Progenitor cell of endocrine pancreas (in vitro differentiated cells): ENCODE measurements at regions not wholly inside any gene's neighbourhood (a gene's known extent, or its start where the extent isn't known, plus 50 kb on each side); places are given as distances from the start of the nearest gene placed in this dataset.
"Not testable (repeated sequence)": the region's sequence is repeated elsewhere in the genome, so short reads cannot be mapped to it uniquely, and the experiment has no call there.

Experiments used
- DNase-seq: peaks from one replicate; pipeline ENCODE4 v3.0.0; 2021; ENCODE audit warnings: low spot score; ENCODE audit not compliant: unreplicated experiment
- H3K27ac Mint-ChIP-seq: 2 replicates; pipeline ENCODE4 v1.8.0; 2021; ENCODE audit warnings: mild to moderate bottlenecking, moderate library complexity, mixed read lengths
- H3K27me3 Mint-ChIP-seq: 2 replicates; pipeline ENCODE4 v1.8.0; 2021; ENCODE audit warnings: mixed read lengths
- H3K36me3 Mint-ChIP-seq: 2 replicates; pipeline ENCODE4 v1.8.0; 2022; ENCODE audit warnings: mixed read lengths; ENCODE audit not compliant: insufficient read depth
- H3K4me1 Mint-ChIP-seq: 2 replicates; pipeline ENCODE4 v1.8.0; 2021; ENCODE audit warnings: low read depth, mixed read lengths
- H3K4me3 Mint-ChIP-seq: 2 replicates; pipeline ENCODE4 v1.8.0; 2021; ENCODE audit warnings: low read depth, mild to moderate bottlenecking, moderate library complexity, mixed read lengths
- H3K9me3 Mint-ChIP-seq: 2 replicates; pipeline ENCODE4 v1.8.0; 2021; ENCODE audit warnings: low read depth, mixed read lengths
- TF ChIP-seq, protein P1 (sequence below): fragments of 200-600 bp; sonication (generic); IDR thresholded peaks from one replicate; pipeline ENCODE4 v1.5.0; 2021; ENCODE audit warnings: antibody characterized with exemption, mild to moderate bottlenecking; ENCODE audit not compliant: unreplicated experiment

DNA sequence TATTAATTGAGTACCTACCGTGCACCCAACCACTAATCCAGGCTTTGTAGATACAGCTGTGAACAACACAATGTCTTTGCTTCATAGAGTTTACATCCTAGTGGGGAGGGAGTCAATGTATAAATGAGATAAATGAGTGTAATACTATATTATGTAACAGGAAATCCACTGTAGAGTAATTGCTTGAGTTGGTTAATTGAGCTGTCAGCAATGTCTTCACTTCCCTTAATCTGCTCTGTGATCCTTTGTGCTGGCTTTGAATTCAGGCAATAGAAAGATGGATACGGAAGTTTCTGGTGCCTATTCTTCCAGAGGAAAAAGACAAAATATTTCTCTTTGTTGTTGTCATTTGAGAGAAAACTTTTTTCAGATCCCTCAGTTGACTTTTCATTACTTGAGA, 104.0 kb upstream of the SLC16A7 start:
- Mint-ChIP-seq H3K27ac (no peak overlapping the region), H3K36me3 (no peaks in the 10 kb centered on the region)

DNA sequence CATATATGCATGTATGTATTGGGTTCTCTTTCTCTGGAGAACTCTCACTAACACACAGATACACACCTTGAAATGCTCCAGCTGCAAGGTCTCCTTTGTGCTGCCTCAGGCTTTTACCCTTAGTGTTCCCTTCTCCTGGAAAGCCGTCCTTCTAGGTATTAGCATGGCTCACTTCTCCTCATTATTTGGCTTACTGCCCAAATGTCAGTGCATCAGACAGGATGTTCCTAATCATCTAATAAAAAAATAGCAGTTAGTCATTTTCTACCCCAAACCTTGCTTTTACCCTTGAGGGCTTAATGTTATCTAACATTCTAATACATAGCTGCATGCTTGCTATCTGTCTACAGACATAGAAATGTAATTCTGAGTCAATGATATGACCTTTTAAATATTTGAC, 109.0 kb upstream of the SLC16A7 start:
- Mint-ChIP-seq H3K36me3 (no peaks in the 10 kb centered on the region), H3K4me3 (no peak overlapping the region), H3K27me3 (no peaks in the 10 kb centered on the region), H3K27ac (no peak overlapping the region), H3K4me1 (no peaks in the 10 kb centered on the region), H3K9me3 (peaks cover 3% of the 10 kb centered on the region)
- DNase-seq: no peak
- TF ChIP-seq, protein P1, sequence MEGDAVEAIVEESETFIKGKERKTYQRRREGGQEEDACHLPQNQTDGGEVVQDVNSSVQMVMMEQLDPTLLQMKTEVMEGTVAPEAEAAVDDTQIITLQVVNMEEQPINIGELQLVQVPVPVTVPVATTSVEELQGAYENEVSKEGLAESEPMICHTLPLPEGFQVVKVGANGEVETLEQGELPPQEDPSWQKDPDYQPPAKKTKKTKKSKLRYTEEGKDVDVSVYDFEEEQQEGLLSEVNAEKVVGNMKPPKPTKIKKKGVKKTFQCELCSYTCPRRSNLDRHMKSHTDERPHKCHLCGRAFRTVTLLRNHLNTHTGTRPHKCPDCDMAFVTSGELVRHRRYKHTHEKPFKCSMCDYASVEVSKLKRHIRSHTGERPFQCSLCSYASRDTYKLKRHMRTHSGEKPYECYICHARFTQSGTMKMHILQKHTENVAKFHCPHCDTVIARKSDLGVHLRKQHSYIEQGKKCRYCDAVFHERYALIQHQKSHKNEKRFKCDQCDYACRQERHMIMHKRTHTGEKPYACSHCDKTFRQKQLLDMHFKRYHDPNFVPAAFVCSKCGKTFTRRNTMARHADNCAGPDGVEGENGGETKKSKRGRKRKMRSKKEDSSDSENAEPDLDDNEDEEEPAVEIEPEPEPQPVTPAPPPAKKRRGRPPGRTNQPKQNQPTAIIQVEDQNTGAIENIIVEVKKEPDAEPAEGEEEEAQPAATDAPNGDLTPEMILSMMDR: no peak

More for the DNA sequence above, 104.0 kb upstream of the SLC16A7 start:
- Mint-ChIP-seq H3K4me3 (no peak overlapping the region), H3K4me1 (no peaks in the 10 kb centered on the region), H3K27me3 (no peaks in the 10 kb centered on the region), H3K9me3 (no peaks in the 10 kb centered on the region)
- TF ChIP-seq, protein P1: no peak
- DNase-seq: no peak

DNA sequence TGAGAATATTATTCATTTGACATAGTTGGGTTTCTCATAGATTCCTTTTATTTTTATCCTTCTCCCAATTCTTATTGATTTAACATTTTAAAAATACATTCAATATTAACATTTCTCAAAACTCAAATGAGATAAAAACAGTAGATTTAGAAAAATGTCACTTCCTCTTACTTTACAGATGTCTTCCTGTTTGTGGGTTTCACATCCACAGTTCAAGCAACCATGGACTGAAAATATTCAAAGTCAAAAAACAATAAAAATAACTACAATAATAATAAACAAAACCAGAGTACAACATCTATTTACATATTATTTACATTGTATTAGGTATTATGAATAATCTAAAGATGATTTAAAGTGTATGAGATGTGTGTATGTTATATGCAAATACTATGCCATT, 111.3 kb upstream of the SLC16A7 start:
- TF ChIP-seq, protein P1: no peak
- Mint-ChIP-seq H3K4me3 (no peak overlapping the region), H3K27me3 (no peaks in the 10 kb centered on the region), H3K4me1 (no peaks in the 10 kb centered on the region), H3K9me3 (peaks cover 3% of the 10 kb centered on the region), H3K27ac (no peak overlapping the region), H3K36me3 (no peaks in the 10 kb centered on the region)
- no peak for DNase-seq

- H3K9me3 Mint-ChIP-seq: peaks cover 12% of the 10 kb centered on the region
- not testable (repeated sequence) for H3K27ac Mint-ChIP-seq, H3K27me3 Mint-ChIP-seq, DNase-seq, H3K4me3 Mint-ChIP-seq, H3K36me3 Mint-ChIP-seq, H3K4me1 Mint-ChIP-seq
These were observed 121.6 kb upstream of the SLC16A7 start for GRCh38 chr12:59474236-59474635.

DNA sequence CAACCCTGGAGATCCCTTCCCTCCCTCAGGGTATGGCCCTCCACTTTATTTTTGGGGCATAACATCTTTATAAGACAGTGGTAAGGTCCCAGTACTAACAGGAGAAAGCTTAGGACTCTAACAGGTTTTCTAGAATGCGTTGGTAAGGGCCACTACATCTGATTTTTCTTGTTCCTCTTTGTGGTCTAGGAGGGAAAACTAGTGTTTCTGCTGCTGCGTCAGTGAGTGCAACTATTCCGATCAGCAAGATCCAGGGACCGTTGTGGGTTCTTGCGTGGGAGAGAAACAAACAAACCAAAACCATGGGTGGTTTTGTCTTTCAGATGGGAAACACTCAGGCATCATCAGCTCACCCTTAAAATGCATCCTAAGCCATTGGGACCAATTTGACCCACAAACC, 123.6 kb upstream of the SLC16A7 start:
- H3K36me3 Mint-ChIP-seq: no peaks in the 10 kb centered on the region
- peaks cover 12% of the 10 kb centered on the region for H3K9me3 Mint-ChIP-seq
- no peak for DNase-seq
- H3K4me3 Mint-ChIP-seq: no peak overlapping the region
- H3K27ac Mint-ChIP-seq: no peak overlapping the region
- TF ChIP-seq, protein P1: no peak
- no peaks in the 10 kb centered on the region for H3K4me1 Mint-ChIP-seq
- H3K27me3 Mint-ChIP-seq: no peaks in the 10 kb centered on the region

DNA sequence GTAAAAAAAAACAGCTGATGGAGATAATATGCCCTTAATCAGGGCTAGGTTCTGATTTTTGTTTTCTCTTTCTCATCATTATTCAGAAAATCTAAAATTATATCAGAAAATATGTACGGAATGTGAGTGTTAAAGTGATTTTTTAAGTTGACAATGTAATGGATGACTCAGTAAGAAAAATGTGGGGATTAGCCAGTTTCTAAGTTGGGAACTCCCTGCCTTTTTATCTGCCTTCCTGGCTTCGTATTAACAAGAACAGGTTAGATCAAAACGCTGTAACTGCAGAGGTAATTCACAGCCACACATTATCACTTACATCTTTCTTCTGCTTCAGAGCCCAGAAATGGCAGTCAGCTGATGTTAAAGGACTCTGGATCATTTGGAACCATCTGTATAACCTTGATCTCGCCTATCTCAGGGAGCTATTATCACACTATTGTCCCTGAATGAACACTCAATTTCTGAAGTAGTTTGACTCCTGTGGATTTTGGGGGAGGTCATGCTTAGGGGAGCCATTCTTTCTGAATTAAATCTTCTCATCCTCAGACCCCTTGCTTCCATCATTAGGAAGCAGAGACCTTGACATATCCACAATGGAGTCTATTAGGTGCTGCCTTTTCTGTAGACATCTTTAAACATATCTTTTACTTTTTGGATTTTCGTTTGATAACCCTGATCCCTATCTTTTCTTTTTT, 135.7 kb upstream of the SLC16A7 start:
- H3K4me3 Mint-ChIP-seq: no peak overlapping the region
- TF ChIP-seq, protein P1: no peak
- H3K9me3 Mint-ChIP-seq: peaks cover 5% of the 10 kb centered on the region
- DNase-seq: no peak
- peaks cover 1% of the 10 kb centered on the region for H3K4me1 Mint-ChIP-seq
- H3K27ac Mint-ChIP-seq: no peak overlapping the region
- no peaks in the 10 kb centered on the region for H3K36me3 Mint-ChIP-seq
- H3K27me3 Mint-ChIP-seq: no peaks in the 10 kb centered on the region
